SK-N-SH treated with all-trans-retinoic acid at 6 μM for 48 hours (cell line): ENCODE measurements at regions not wholly inside any gene's neighbourhood (a gene's known extent, or its start where the extent isn't known, plus 50 kb on each side); places are given as distances from the start of the nearest gene placed in this dataset.

Experiments
- ATAC-seq: fragments of 200-7000 bp; cut with Tn5 transposase; 3 replicates; pipeline ENCODE4 v1.9.1; 2020; ENCODE audit warnings: mild to moderate bottlenecking, moderate library complexity
- ARNTL ChIP-seq: fragments of 450-650 bp; formaldehyde crosslinking; IDR thresholded peaks from 2 replicates; pipeline ENCODE4 v1.5.0; 2020; ENCODE audit warnings: low read depth, mild to moderate bottlenecking, moderate library complexity, borderline replicate concordance
- BACH2 ChIP-seq: fragments of 250-450 bp; sonication (Bioruptor Pico); IDR thresholded peaks from 2 replicates; pipeline ENCODE4 v1.9.0; 2021; ENCODE audit warnings: mild to moderate bottlenecking, borderline replicate concordance
- CREB5 ChIP-seq: fragments of 250-450 bp; sonication (Bioruptor Pico); IDR thresholded peaks from 2 replicates; pipeline ENCODE4 v1.5.1; 2020; ENCODE audit warnings: low read depth, mild to moderate bottlenecking, moderate library complexity
- CSDC2 ChIP-seq: fragments of 250-450 bp; sonication (Bioruptor Pico); IDR thresholded peaks from 2 replicates; pipeline ENCODE4 v1.5.0; 2020; ENCODE audit warnings: mild to moderate bottlenecking, moderate library complexity
- CSRNP3 ChIP-seq: fragments of 250-450 bp; sonication (Bioruptor Pico); IDR thresholded peaks from 2 replicates; pipeline ENCODE4 v1.5.1; 2021; ENCODE audit warnings: mild to moderate bottlenecking, moderate library complexity
- GLIS3 ChIP-seq: fragments of 250-450 bp; sonication (Bioruptor Pico); IDR thresholded peaks from 2 replicates; pipeline ENCODE4 v1.5.0; 2020; ENCODE audit warnings: mild to moderate bottlenecking, moderate library complexity
- ISL1 ChIP-seq: fragments of 250-450 bp; sonication (Bioruptor Pico); IDR thresholded peaks from 2 replicates; pipeline ENCODE4 v2.1.2; 2022; ENCODE audit warnings: mild to moderate bottlenecking, moderate library complexity
- PATZ1 ChIP-seq: fragments of 250-450 bp; sonication (Bioruptor Pico); IDR thresholded peaks from 2 replicates; pipeline ENCODE4 v1.8.0; 2020; ENCODE audit warnings: mild to moderate bottlenecking, moderate library complexity, borderline replicate concordance
- PPARA ChIP-seq: fragments of 250-450 bp; sonication (Bioruptor Pico); IDR thresholded peaks from 2 replicates; pipeline ENCODE4 v1.5.0; 2020; ENCODE audit warnings: mild to moderate bottlenecking, borderline replicate concordance
- RARB ChIP-seq: fragments of 250-450 bp; sonication (Bioruptor Pico); IDR thresholded peaks from 2 replicates; pipeline ENCODE4 v1.8.0; 2021; ENCODE audit warnings: mild to moderate bottlenecking, moderate library complexity
- SNAI2 ChIP-seq: fragments of 250-450 bp; sonication (Bioruptor Pico); IDR thresholded peaks from 2 replicates; pipeline ENCODE4 v1.5.0; 2020; ENCODE audit warnings: mild to moderate bottlenecking, moderate library complexity
- TCF4 ChIP-seq: fragments of 250-450 bp; sonication (Bioruptor Pico); IDR thresholded peaks from 2 replicates; pipeline ENCODE4 v1.8.0; 2021; ENCODE audit warnings: mild to moderate bottlenecking, moderate library complexity, borderline replicate concordance
- TOX ChIP-seq: fragments of 250-450 bp; sonication (Bioruptor Pico); IDR thresholded peaks from 2 replicates; pipeline ENCODE4 v1.8.0; 2021; ENCODE audit warnings: mild to moderate bottlenecking, moderate library complexity, borderline replicate concordance
- ZC3H10 ChIP-seq: fragments of 250-450 bp; sonication (Bioruptor Pico); IDR thresholded peaks from 2 replicates; pipeline ENCODE4 v1.5.1; 2021; ENCODE audit warnings: mild to moderate bottlenecking, moderate library complexity
- ZFP3 ChIP-seq: fragments of 250-450 bp; sonication (Bioruptor Pico); IDR thresholded peaks from 2 replicates; pipeline ENCODE4 v1.5.0; 2020; ENCODE audit warnings: mild to moderate bottlenecking, moderate library complexity
- ZFP30 ChIP-seq: fragments of 450-650 bp; formaldehyde crosslinking; IDR thresholded peaks from 2 replicates; pipeline ENCODE4 v1.5.0; 2022; ENCODE audit warnings: mild to moderate bottlenecking, moderate library complexity
- ZNF565 ChIP-seq: fragments of 450-650 bp; formaldehyde crosslinking; conservative IDR thresholded peaks from 2 replicates; pipeline ENCODE4 v1.5.0; 2020; ENCODE audit warnings: low read depth, mild to moderate bottlenecking, moderate library complexity
- ZNF70 ChIP-seq: fragments of 450-650 bp; formaldehyde crosslinking; IDR thresholded peaks from 2 replicates; pipeline ENCODE4 v1.5.0; 2020; ENCODE audit warnings: mild to moderate bottlenecking, moderate library complexity
- ZNF8 ChIP-seq: fragments of 450-650 bp; formaldehyde crosslinking; IDR thresholded peaks from 2 replicates; pipeline ENCODE4 v1.5.0; 2020; ENCODE audit warnings: mild to moderate bottlenecking, moderate library complexity
- TF ChIP-seq, protein P1 (sequence below): fragments of 250-450 bp; sonication (Bioruptor Pico); IDR thresholded peaks from 2 replicates; pipeline ENCODE4 v1.5.0; 2020; ENCODE audit warnings: mild to moderate bottlenecking, moderate library complexity
- TF ChIP-seq, protein P2 (sequence below): fragments of 250-450 bp; sonication (Bioruptor Pico); IDR thresholded peaks from 2 replicates; pipeline ENCODE4 v1.8.0; 2021; ENCODE audit warnings: low read depth, mild to moderate bottlenecking, moderate library complexity, borderline replicate concordance

GRCh38 chr4:181698221-181698620, 545.0 kb upstream of the TENM3 start:
- TF ChIP-seq, protein P1, sequence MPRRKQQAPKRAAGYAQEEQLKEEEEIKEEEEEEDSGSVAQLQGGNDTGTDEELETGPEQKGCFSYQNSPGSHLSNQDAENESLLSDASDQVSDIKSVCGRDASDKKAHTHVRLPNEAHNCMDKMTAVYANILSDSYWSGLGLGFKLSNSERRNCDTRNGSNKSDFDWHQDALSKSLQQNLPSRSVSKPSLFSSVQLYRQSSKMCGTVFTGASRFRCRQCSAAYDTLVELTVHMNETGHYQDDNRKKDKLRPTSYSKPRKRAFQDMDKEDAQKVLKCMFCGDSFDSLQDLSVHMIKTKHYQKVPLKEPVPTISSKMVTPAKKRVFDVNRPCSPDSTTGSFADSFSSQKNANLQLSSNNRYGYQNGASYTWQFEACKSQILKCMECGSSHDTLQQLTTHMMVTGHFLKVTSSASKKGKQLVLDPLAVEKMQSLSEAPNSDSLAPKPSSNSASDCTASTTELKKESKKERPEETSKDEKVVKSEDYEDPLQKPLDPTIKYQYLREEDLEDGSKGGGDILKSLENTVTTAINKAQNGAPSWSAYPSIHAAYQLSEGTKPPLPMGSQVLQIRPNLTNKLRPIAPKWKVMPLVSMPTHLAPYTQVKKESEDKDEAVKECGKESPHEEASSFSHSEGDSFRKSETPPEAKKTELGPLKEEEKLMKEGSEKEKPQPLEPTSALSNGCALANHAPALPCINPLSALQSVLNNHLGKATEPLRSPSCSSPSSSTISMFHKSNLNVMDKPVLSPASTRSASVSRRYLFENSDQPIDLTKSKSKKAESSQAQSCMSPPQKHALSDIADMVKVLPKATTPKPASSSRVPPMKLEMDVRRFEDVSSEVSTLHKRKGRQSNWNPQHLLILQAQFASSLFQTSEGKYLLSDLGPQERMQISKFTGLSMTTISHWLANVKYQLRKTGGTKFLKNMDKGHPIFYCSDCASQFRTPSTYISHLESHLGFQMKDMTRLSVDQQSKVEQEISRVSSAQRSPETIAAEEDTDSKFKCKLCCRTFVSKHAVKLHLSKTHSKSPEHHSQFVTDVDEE: no peak
- TF ChIP-seq TCF4 (CRISPR knock-in tag) (no peak), ZC3H10 (CRISPR knock-in tag) (no peak), ZFP30 (CRISPR knock-in tag) (no peak), SNAI2 (CRISPR knock-in tag) (no peak), ZFP3 (no peak), ZNF70 (no peak)

DNA sequence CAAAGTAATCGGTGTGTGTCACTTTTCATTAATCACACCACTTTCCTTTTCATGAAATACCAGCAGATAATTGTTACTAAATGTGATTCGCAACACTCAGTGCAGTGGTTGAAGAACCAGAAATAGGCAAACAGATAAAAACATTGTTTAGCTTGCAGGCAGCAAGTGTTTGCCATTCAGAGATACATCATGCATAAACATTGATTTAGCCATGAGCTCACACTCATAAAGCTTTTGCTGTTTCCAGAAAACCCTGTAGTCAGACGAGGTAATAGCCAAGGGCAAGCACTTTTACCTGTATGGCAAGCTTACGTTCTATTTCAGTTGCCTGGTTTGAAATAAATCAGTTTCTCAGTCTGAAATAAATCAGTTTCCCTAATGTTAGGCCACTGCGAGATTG, 542.0 kb upstream of the TENM3 start:
- ATAC-seq: no peak
- TF ChIP-seq GLIS3 (CRISPR knock-in tag): no peak
- TF ChIP-seq ZNF70: no peak
- TF ChIP-seq, all 23 proteins: peak for 0

More at GRCh38 chr4:181698221-181698620, 545.0 kb upstream of the TENM3 start:
- ATAC-seq: no peak

DNA sequence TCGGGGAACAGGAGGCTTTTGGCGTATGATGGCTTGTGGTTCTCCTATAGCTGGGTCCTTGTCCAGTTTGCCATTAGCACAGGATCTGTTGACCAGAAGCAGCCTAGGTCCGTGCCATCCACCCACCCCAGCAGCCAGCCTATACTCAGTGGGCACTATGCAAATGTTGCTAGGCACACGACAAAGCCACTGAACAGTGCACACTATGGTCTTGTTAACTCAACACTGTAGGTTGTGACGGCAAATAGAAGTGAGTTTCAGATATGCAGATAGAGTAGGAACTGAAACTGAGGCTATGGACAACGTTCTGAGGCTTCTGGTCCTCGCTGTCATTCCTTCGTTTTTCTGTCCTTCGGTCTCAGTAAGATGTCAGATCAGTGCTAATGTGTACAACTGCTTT, 541.3 kb upstream of the TENM3 start:
- no peak for ATAC-seq
- TF ChIP-seq ARNTL (no peak), TOX (CRISPR knock-in tag) (no peak), CSRNP3 (no peak), TCF4 (CRISPR knock-in tag) (no peak), BACH2 (CRISPR knock-in tag) (no peak), ZNF70 (no peak), PATZ1 (CRISPR knock-in tag) (no peak), ISL1 (CRISPR knock-in tag) (no peak), ZNF8 (CRISPR knock-in tag) (no peak), CSDC2 (no peak), PPARA (CRISPR knock-in tag) (no peak)
- TF ChIP-seq, protein P1: no peak

DNA sequence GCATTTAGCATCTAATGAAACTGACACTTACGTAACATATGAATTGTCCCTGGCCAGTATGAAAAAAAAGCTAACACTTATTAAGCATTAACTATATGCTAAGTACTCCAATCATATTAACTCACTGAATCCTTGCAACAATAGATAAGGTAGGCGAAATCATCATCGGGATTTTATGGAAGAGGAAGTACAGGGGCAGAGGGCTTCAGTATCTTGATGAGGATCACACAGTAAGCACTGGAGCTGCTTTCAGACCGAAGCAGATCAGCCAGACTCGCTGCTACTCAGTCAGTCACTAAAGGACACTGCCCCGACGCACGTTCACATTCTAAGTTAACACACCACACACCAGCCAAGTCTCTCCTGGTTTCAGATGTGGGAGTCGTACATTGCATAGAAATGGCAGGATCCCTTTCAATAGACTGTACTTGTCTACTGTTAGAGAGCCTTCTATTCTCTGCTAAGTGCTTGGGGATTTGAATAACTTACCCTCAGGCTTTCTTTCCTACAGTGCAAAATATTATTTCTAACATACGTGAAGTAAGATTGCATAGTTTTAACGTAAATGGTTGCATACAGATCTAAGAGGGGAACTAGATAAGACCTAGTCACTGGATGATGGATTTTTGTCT, 540.2 kb upstream of the TENM3 start:
- no peak for ATAC-seq
- TF ChIP-seq ZNF565 (CRISPR knock-in tag): no peak
- TF ChIP-seq GLIS3 (CRISPR knock-in tag): no peak
- TF ChIP-seq, protein P2, sequence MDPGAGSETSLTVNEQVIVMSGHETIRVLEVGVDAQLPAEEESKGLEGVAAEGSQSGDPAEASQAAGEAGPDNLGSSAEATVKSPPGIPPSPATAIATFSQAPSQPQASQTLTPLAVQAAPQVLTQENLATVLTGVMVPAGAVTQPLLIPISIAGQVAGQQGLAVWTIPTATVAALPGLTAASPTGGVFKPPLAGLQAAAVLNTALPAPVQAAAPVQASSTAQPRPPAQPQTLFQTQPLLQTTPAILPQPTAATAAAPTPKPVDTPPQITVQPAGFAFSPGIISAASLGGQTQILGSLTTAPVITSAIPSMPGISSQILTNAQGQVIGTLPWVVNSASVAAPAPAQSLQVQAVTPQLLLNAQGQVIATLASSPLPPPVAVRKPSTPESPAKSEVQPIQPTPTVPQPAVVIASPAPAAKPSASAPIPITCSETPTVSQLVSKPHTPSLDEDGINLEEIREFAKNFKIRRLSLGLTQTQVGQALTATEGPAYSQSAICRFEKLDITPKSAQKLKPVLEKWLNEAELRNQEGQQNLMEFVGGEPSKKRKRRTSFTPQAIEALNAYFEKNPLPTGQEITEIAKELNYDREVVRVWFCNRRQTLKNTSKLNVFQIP (CRISPR knock-in tag): no peak
- TF ChIP-seq ISL1 (CRISPR knock-in tag): no peak
- no peak for TF ChIP-seq BACH2 (CRISPR knock-in tag)
- no peak for TF ChIP-seq TOX (CRISPR knock-in tag)
- TF ChIP-seq ZFP30 (CRISPR knock-in tag): no peak
- TF ChIP-seq, protein P1: no peak
- TF ChIP-seq CREB5 (CRISPR knock-in tag): no peak
- no peak for TF ChIP-seq RARB (CRISPR knock-in tag)
